AG04449 (cell line): ENCODE measurements at regions not wholly inside any gene's neighbourhood (a gene's known extent, or its start where the extent isn't known, plus 50 kb on each side); places are given as distances from the start of the nearest gene placed in this dataset.

Experiments used
- CTCF ChIA-PET: fragments of 350-600 bp; formaldehyde crosslinking; extraction: SDS; loops from one replicate; lab custom pipeline; 2021; ENCODE audit warnings: antibody characterized with exemption; lab: Yijun Ruan, JAX
- POLR2A ChIA-PET: fragments of 400-600, 350-600 bp; formaldehyde crosslinking; extraction: SDS; loops from one replicate; lab custom pipeline; 2020; ENCODE audit warnings: antibody characterized with exemption, inconsistent platforms; lab: Yijun Ruan, JAX
- DNase-seq: peaks from one replicate; pipeline ENCODE4 v3.0.0-alpha.2; 2010; ENCODE audit warnings: low read depth, low spot score
- H3K4me3 ChIP-seq: 2 replicates; pipeline ENCODE4 v1.5.1; 2011; ENCODE audit warnings: low read depth, mild to moderate bottlenecking, control low read depth, low read length
- CTCF ChIP-seq: IDR thresholded peaks from one replicate; pipeline ENCODE4 v1.5.1; 2011; ENCODE audit warnings: mild to moderate bottlenecking, moderate library complexity, low read length, control low read depth, inconsistent platforms; ENCODE audit not compliant: insufficient read depth; ENCODE audit errors: missing control alignments

- ChIA-PET CTCF (interaction anchor here (1.6 kb wide), 1 partner anchor 231 kb away, joined by 6 read pairs; no protein-coding TSS in a partner anchor), POLR2A (no interaction called here)
- no peak for TF ChIP-seq CTCF
- H3K4me3 ChIP-seq = no peak overlapping the region
- no peak for DNase-seq
These were observed 79.6 kb downstream of the RTP4 start for GRCh38 chr3:187447737-187448136.

DNA sequence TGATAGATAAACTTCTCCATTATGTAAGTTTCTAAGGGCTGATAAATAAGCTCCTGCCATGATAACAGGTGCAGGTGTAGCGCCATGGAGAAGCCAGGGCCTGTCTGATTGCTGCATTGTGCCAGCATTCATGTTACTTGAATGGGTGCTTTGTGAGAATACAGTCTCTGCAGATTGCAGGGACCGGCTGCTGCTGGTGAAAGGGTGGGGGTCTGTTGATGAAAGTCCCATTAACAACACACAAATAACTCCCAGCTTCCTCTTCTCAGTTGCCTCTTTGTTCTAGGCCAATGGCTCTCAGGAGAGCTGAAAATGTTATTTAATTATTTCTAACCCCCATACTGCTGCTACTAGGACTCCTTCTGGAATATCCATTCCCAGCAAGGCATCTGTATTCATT lies 77.2 kb downstream of the RTP4 start:
- H3K4me3 ChIP-seq = no peak overlapping the region
- ChIA-PET CTCF (no interaction called here), POLR2A (no interaction called here)
- DNase-seq = no peak
- TF ChIP-seq CTCF = no peak

DNA sequence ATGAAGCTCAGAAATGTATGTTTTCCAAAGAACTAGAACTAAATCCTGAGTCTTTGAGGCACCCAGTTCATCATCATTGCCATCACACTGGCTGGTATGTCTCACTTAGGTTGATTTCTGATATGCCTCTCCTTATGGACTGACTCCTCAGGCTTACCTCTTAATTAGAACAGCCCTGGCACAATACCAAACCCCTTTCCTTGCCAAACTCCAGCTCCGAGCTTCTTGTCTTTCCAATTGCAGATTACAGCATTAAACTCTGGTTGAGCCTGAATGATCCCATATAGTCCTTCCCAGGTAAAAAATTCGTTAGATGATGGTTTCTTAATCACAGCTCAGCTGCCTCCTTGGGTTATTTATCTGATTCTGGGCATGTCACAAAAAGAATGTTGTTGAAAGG lies 66.3 kb downstream of the RTP4 start:
- no peak for TF ChIP-seq CTCF
- ChIA-PET POLR2A (no interaction called here), CTCF (interaction anchor here (0.8 kb wide), 1 partner anchor 116 kb away, joined by 3 read pairs; no protein-coding TSS in a partner anchor)
- DNase-seq = no peak
- H3K4me3 ChIP-seq = no peak overlapping the region

- ChIA-PET POLR2A (interaction anchor here (0.6 kb wide), 1 partner anchor 31 kb away, joined by 3 read pairs; no protein-coding TSS in a partner anchor), CTCF (interaction anchor here (1.4 to 2.6 kb wide), 2 partner anchors 25 to 249 kb away, joined by 4 to 11 read pairs; no protein-coding TSS in a partner anchor)
- no peak overlapping the region for H3K4me3 ChIP-seq
- no peak for DNase-seq
- TF ChIP-seq CTCF = no peak
These were observed 62.4 kb downstream of the RTP4 start for GRCh38 chr3:187430576-187430975.
